Mesenchymal stem cell (in vitro differentiated cells and primary cell): ENCODE measurements at regions not wholly inside any gene's neighbourhood (a gene's known extent, or its start where the extent isn't known, plus 50 kb on each side); places are given as distances from the start of the nearest gene placed in this dataset.
A peak's percentile ranks its signal among the peaks of the same experiment; 100 is the strongest.

Source experiments
- DNase-seq: peaks from one replicate; pipeline ENCODE4 v3.0.0-alpha.2; 2013
- H2AFZ ChIP-seq: one replicate; pipeline ENCODE4 v1.6.1; 2013; ENCODE audit warnings: low read depth, mild to moderate bottlenecking, control low read depth, inconsistent platforms, low read length, moderate library complexity
- H2AK5ac ChIP-seq: 2 replicates; pipeline ENCODE4 v1.6.1; 2013; ENCODE audit warnings: low read length, moderate library complexity, mild to moderate bottlenecking, inconsistent platforms; ENCODE audit not compliant: severe bottlenecking
- H2BK120ac ChIP-seq: one replicate; pipeline ENCODE4 v1.6.1; 2013; ENCODE audit warnings: low read depth, mild to moderate bottlenecking, inconsistent platforms, low read length, moderate library complexity
- H2BK12ac ChIP-seq, 2 experiments: one replicate each; pipeline ENCODE4 v1.6.1; 2013; ENCODE audit warnings: inconsistent platforms in 2 of 2, low read length in 2 of 2, mild to moderate bottlenecking in 2 of 2, moderate library complexity in 2 of 2, control low read depth in 1 of 2
- H2BK15ac ChIP-seq: one replicate; pipeline ENCODE4 v1.6.1; 2013; ENCODE audit warnings: mild to moderate bottlenecking, low read depth, inconsistent platforms; ENCODE audit not compliant: poor library complexity, severe bottlenecking
- H2BK5ac ChIP-seq: 2 replicates; pipeline ENCODE4 v1.6.1; 2013; ENCODE audit warnings: low read depth, mild to moderate bottlenecking, low read length, control low read depth, inconsistent platforms; ENCODE audit not compliant: poor library complexity, severe bottlenecking
- H3K14ac ChIP-seq, 2 experiments: one replicate each; pipeline ENCODE4 v1.6.1; 2013; ENCODE audit warnings: inconsistent platforms in 2 of 2, low read length in 2 of 2, control low read depth in 1 of 2, mild to moderate bottlenecking in 1 of 2, moderate library complexity in 1 of 2
- H3K18ac ChIP-seq, 2 experiments: one replicate each; pipeline ENCODE4 v1.6.1; 2013; ENCODE audit warnings: inconsistent platforms in 2 of 2, low read length in 2 of 2, control low read depth in 1 of 2, low read depth in 1 of 2, mild to moderate bottlenecking in 1 of 2
- H3K23ac ChIP-seq, 2 experiments: one replicate each; pipeline ENCODE4 v1.6.1; 2013; ENCODE audit warnings: inconsistent platforms in 2 of 2, low read length in 2 of 2, mild to moderate bottlenecking in 2 of 2, moderate library complexity in 2 of 2, control low read depth in 1 of 2
- H3K27ac ChIP-seq: 2 replicates; pipeline ENCODE4 v1.5.1; 2013; ENCODE audit warnings: mild to moderate bottlenecking, moderate library complexity, low read length, control low read depth, inconsistent platforms; ENCODE audit not compliant: poor library complexity, severe bottlenecking
- H3K27me3 ChIP-seq, 2 experiments: 2 replicates each; pipeline versions ENCODE4 v1.6.1 to v1.7.0; 2013; ENCODE audit warnings: low read length in 2 of 2, mild to moderate bottlenecking in 2 of 2, moderate library complexity in 2 of 2, control low read depth in 1 of 2, inconsistent platforms in 1 of 2; ENCODE audit not compliant: control insufficient read depth in 1 of 2, insufficient read depth in 1 of 2
- H3K36me3 ChIP-seq, 2 experiments: 2 replicates each; pipeline versions ENCODE4 v1.6.1 to v1.7.0; 2013; ENCODE audit warnings: low read length in 2 of 2, control low read depth in 1 of 2, inconsistent platforms in 1 of 2, low read depth in 1 of 2, mild to moderate bottlenecking in 1 of 2; ENCODE audit not compliant: insufficient read depth in 2 of 2, control insufficient read depth in 1 of 2
- H3K4ac ChIP-seq, 2 experiments: one replicate each; pipeline ENCODE4 v1.6.1; 2013; ENCODE audit warnings: inconsistent platforms in 2 of 2, low read length in 2 of 2, mild to moderate bottlenecking in 2 of 2, moderate library complexity in 2 of 2, control low read depth in 1 of 2, low read depth in 1 of 2
- H3K4me1 ChIP-seq: 2 replicates; pipeline ENCODE4 v1.6.1; 2013; ENCODE audit warnings: low read depth, low read length, control low read depth; ENCODE audit not compliant: control insufficient read depth, insufficient read depth
- H3K4me2 ChIP-seq: 2 replicates; pipeline ENCODE4 v1.6.1; 2013; ENCODE audit warnings: low read length, mild to moderate bottlenecking, inconsistent platforms; ENCODE audit not compliant: poor library complexity, severe bottlenecking
- H3K4me3 ChIP-seq, 2 experiments: 2 replicates each; pipeline versions ENCODE4 v1.5.1 to v1.7.0; 2013; ENCODE audit warnings: low read length in 2 of 2, mild to moderate bottlenecking in 2 of 2, control low read depth in 1 of 2, low read depth in 1 of 2; ENCODE audit not compliant: insufficient read depth in 1 of 2
- H3K79me1 ChIP-seq: replicated peaks from 2 replicates; pipeline ENCODE4 v1.6.1; 2013; ENCODE audit warnings: mild to moderate bottlenecking, control low read depth, low read length, inconsistent platforms; ENCODE audit not compliant: poor library complexity, severe bottlenecking
- H3K9ac ChIP-seq: 2 replicates; pipeline ENCODE4 v1.7.0; 2013; ENCODE audit warnings: mild to moderate bottlenecking, low read length, moderate library complexity
- H3K9me3 ChIP-seq: 2 replicates; pipeline ENCODE4 v1.7.0; 2013; ENCODE audit warnings: mild to moderate bottlenecking, low read length; ENCODE audit not compliant: control insufficient read depth
- H4K8ac ChIP-seq: one replicate; pipeline ENCODE4 v1.6.1; 2013; ENCODE audit warnings: inconsistent platforms, mild to moderate bottlenecking, low read length, moderate library complexity
- H4K91ac ChIP-seq: one replicate; pipeline ENCODE4 v1.6.1; 2013; ENCODE audit warnings: mild to moderate bottlenecking, low read length, inconsistent platforms
- whole genome bisulfite sequencing: methylation state at CpG from one replicate; pipeline ENCODE4 v1.1.7; 2013; ENCODE audit warnings: mixed read lengths; 5-methylcytosine and 5-hydroxymethylcytosine counted together

- Histone ChIP-seq H3K4ac (no peak overlapping the region), H2BK12ac (no peak overlapping the region), H3K18ac (no peak overlapping the region), H2BK15ac (no peak overlapping the region), H4K91ac (no peak overlapping the region), H3K4me2 (no peak overlapping the region), H4K8ac (no peak overlapping the region), H3K36me3 (peaks cover 0 to 3% of the 10 kb centered on the region in 2 experiments), H3K23ac (no peak overlapping the region), H3K4me3 (no peak overlapping the region), H3K14ac (no peak overlapping the region), H2BK120ac (no peak overlapping the region), H3K9ac (no peak overlapping the region), H2AFZ (no peak overlapping the region), H2AK5ac (no peak overlapping the region), H3K27ac (no peak overlapping the region), H3K27me3 (no peaks in the 10 kb centered on the region), H3K4me1 (no peaks in the 10 kb centered on the region), H3K79me1 (no peaks in the 10 kb centered on the region), H2BK5ac (no peak overlapping the region), H3K9me3 (peaks cover 9% of the 10 kb centered on the region)
- peak; percentile 54 for DNase-seq
- WGBS = 80% methylated on average over 5 of the region's 6 CpGs
Observed at GRCh38 chr2:167404627-167405284, 516.5 kb downstream of the XIRP2 start.

- Histone ChIP-seq H3K4me2 (no peak overlapping the region), H4K8ac (no peak overlapping the region), H3K18ac (no peak overlapping the region), H2BK12ac (no peak overlapping the region), H2BK120ac (no peak overlapping the region), H3K23ac (no peak overlapping the region), H2BK5ac (no peak overlapping the region), H3K4me3 (no peak overlapping the region), H3K4me1 (no peaks in the 10 kb centered on the region), H3K9me3 (peaks cover 12% of the 10 kb centered on the region), H3K14ac (no peak overlapping the region), H3K9ac (no peak overlapping the region), H4K91ac (no peak overlapping the region), H3K27me3 (no peaks in the 10 kb centered on the region), H3K4ac (no peak overlapping the region), H3K27ac (no peak overlapping the region), H2AFZ (no peak overlapping the region), H3K36me3 (peaks cover 0 to 3% of the 10 kb centered on the region in 2 experiments), H3K79me1 (no peaks in the 10 kb centered on the region), H2BK15ac (no peak overlapping the region), H2AK5ac (no peak overlapping the region)
- DNase-seq = no peak
Observed at GRCh38 chr2:167401309-167401708, 513.0 kb downstream of the XIRP2 start.

GRCh38 chr2:167400546-167400945 lies 512.3 kb downstream of the XIRP2 start:
- no peak overlapping the region for H4K91ac ChIP-seq
- H2BK12ac ChIP-seq = no peak overlapping the region
- H3K79me1 ChIP-seq = no peaks in the 10 kb centered on the region
- H3K14ac ChIP-seq = no peak overlapping the region
- H2BK5ac ChIP-seq = peak overlapping the region; percentile 31
- H3K23ac ChIP-seq = no peak overlapping the region
- no peak overlapping the region for H2BK15ac ChIP-seq
- H3K4me1 ChIP-seq = no peaks in the 10 kb centered on the region
- H3K36me3 ChIP-seq = peaks cover 0 to 3% of the 10 kb centered on the region in 2 experiments
- no peak overlapping the region for H3K4me2 ChIP-seq
- H3K27me3 ChIP-seq = no peaks in the 10 kb centered on the region
- H3K4ac ChIP-seq = no peak overlapping the region
- H2BK120ac ChIP-seq = no peak overlapping the region
- peaks cover 12% of the 10 kb centered on the region for H3K9me3 ChIP-seq
- DNase-seq = no peak
- H3K4me3 ChIP-seq = no peak overlapping the region
- no peak overlapping the region for H2AK5ac ChIP-seq
- H2AFZ ChIP-seq = no peak overlapping the region
- no peak overlapping the region for H3K18ac ChIP-seq
- WGBS = 100% methylated on average over 1 of the region's 2 CpGs
- H3K27ac ChIP-seq = no peak overlapping the region
- no peak overlapping the region for H3K9ac ChIP-seq
- no peak overlapping the region for H4K8ac ChIP-seq

- no peak for DNase-seq
Observed at GRCh38 chr2:167398873-167399272, 510.6 kb downstream of the XIRP2 start.

More at GRCh38 chr2:167398873-167399272, 510.6 kb downstream of the XIRP2 start:
- Histone ChIP-seq H3K9ac (no peak overlapping the region), H2AK5ac (no peak overlapping the region), H3K23ac (no peak overlapping the region), H3K14ac (no peak overlapping the region), H3K27me3 (no peaks in the 10 kb centered on the region), H3K27ac (no peak overlapping the region), H3K36me3 (peaks cover 0 to under 1% of the 10 kb centered on the region in 2 experiments), H3K4me2 (no peak overlapping the region), H2BK15ac (no peak overlapping the region), H2BK120ac (no peak overlapping the region), H4K8ac (no peak overlapping the region), H3K18ac (no peak overlapping the region), H2AFZ (no peak overlapping the region), H3K4me1 (no peaks in the 10 kb centered on the region), H4K91ac (no peak overlapping the region), H3K4ac (no peak overlapping the region), H3K9me3 (peaks cover 11% of the 10 kb centered on the region), H2BK12ac (no peak overlapping the region), H3K79me1 (no peaks in the 10 kb centered on the region), H2BK5ac (no peak overlapping the region), H3K4me3 (no peak overlapping the region)
- 87% methylated on average over 2 of the region's 3 CpGs for WGBS
